Thyroid gland (tissue), 4 donors: ENCODE measurements at regions not wholly inside any gene's neighbourhood (a gene's known extent, or its start where the extent isn't known, plus 50 kb on each side); places are given as distances from the start of the nearest gene placed in this dataset.

ENCODE experiments used
- DNase-seq, 2 donors: peaks; one replicate each; pipeline ENCODE4 v3.0.0-alpha.2; 2019
- H3K27ac ChIP-seq, 3 donors: fragments of 200-600 bp; sonication (generic); 1 replicate in 2 of 3; 2 replicates in 1 of 3; pipeline ENCODE4 v1.5.1; 2016 to 2019; ENCODE audit warnings: mild to moderate bottlenecking in 1 of 3, moderate library complexity in 1 of 3
- H3K27me3 ChIP-seq: fragments of 200-600 bp; sonication (generic); one replicate; pipeline ENCODE4 v1.5.1; 2019
- H3K36me3 ChIP-seq, 2 donors: fragments of 200-600 bp; sonication (generic); one replicate each; pipeline ENCODE4 v1.5.1; 2016 to 2019
- H3K4me1 ChIP-seq, 2 donors: fragments of 200-600 bp; sonication (generic); one replicate each; pipeline ENCODE4 v1.5.1; 2017 to 2019
- H3K4me3 ChIP-seq, 3 donors: fragments of 200-600 bp; sonication (generic); replicated peaks in 1 of 3; 1 replicate in 2 of 3; 2 replicates in 1 of 3; pipeline ENCODE4 v1.5.1; 2016; ENCODE audit warnings: mild to moderate bottlenecking in 1 of 3
- H3K9me3 ChIP-seq: fragments of 200-600 bp; sonication (generic); one replicate; pipeline ENCODE4 v1.5.1; 2017
- POLR2A ChIP-seq, 2 donors: fragments of 450-650 bp; IDR thresholded peaks; one replicate each; pipeline ENCODE4 v1.6.1; 2017; ENCODE audit warnings: antibody characterized with exemption in 2 of 2, mild to moderate bottlenecking in 2 of 2, moderate library complexity in 1 of 2
- WGBS, 2 donors: methylation state at CpG; one replicate each; pipeline ENCODE4 v1.1.5; 2017; 5-methylcytosine and 5-hydroxymethylcytosine counted together
- intact Hi-C: fragments of 100-400 bp; cut with DNase I; formaldehyde crosslinking; loops from one replicate; pipeline ENCODE4 v1.15.1; 2023
- TF ChIP-seq, protein P1 (sequence below), 6 experiments: fragments of 200-600 bp in 3 of 6; fragments of 450-650 bp in 3 of 6; sonication (generic) in 3 of 6; IDR thresholded peaks; one replicate each; pipeline ENCODE4 v1.5.1; 2016 to 2019; ENCODE audit warnings: antibody characterized with exemption in 6 of 6, mild to moderate bottlenecking in 2 of 6, inconsistent platforms in 1 of 6, moderate library complexity in 1 of 6

DNA sequence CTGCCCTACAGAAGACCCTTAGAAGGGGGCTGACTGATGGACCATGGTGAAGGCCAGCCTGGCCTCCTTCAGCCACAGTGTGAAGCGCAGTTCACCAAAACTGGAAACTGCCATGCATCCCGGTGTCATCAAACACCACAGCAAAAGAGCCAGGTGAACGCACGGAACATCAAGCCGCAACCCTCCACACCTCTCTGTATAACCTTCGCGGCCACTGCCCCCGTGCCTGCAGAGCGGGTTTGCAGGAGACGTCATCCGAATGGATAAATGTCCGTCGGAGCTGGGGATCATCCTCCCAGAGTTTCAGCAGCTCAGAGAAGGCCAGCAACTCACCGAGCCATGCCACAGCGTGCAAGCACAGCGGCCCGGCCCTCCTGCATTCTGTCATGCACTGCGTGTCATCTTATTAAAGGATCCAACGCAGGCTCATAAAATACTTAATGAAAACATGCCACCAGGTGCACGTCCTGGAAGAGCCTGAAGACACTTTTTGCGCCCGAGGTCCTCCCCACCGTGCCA is 309.9 kb downstream of the BRD1 start:
- Histone ChIP-seq H3K4me3 (no peak overlapping the region), H3K27me3 (no peaks in the 10 kb centered on the region), H3K27ac (no peak overlapping the region), H3K36me3 (no peaks in the 10 kb centered on the region), H3K4me1 (no peaks in the 10 kb centered on the region), H3K9me3 (no peaks in the 10 kb centered on the region)
- WGBS, 2 donors, result 84 to 88% methylated on average over 22 to 23 of the region's 23 CpGs
- DNase-seq, result no peak
- TF ChIP-seq, protein P1, sequence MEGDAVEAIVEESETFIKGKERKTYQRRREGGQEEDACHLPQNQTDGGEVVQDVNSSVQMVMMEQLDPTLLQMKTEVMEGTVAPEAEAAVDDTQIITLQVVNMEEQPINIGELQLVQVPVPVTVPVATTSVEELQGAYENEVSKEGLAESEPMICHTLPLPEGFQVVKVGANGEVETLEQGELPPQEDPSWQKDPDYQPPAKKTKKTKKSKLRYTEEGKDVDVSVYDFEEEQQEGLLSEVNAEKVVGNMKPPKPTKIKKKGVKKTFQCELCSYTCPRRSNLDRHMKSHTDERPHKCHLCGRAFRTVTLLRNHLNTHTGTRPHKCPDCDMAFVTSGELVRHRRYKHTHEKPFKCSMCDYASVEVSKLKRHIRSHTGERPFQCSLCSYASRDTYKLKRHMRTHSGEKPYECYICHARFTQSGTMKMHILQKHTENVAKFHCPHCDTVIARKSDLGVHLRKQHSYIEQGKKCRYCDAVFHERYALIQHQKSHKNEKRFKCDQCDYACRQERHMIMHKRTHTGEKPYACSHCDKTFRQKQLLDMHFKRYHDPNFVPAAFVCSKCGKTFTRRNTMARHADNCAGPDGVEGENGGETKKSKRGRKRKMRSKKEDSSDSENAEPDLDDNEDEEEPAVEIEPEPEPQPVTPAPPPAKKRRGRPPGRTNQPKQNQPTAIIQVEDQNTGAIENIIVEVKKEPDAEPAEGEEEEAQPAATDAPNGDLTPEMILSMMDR (IDR thresholded peaks at IDR 0.05), result no peak
- TF ChIP-seq POLR2A (IDR thresholded peaks at IDR 0.05), result no peak
- intact Hi-C loops, result no loop called here

DNA sequence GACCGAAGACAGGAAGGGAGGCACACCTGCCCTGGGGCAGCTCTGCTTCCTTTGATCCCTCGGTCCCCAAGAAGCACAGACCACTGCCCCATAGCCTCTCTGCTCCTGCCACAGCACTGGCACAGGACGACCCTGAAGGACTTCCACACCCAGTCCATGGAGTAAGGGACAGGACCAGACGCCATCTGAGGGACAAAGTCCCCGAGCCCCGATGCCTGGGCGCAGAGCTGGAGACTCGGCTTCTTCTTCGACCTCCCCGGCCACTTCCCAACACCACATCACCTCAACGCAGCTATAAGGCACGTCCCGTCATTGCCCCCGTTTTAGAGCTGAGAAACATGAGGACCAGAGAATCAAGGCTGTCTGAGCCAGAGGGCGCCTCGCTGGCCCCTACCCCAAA is 310.5 kb downstream of the BRD1 start:
- no peaks in the 10 kb centered on the region for H3K4me1 ChIP-seq
- 92 to 97% methylated on average over 14 to 16 of the region's 16 CpGs for WGBS, 2 donors
- no peak overlapping the region for H3K4me3 ChIP-seq
- H3K36me3 ChIP-seq, result no peaks in the 10 kb centered on the region
- H3K27ac ChIP-seq, result no peak overlapping the region
- H3K9me3 ChIP-seq, result no peaks in the 10 kb centered on the region
- TF ChIP-seq, protein P1 (IDR thresholded peaks at IDR 0.05), result no peak
- no peak for TF ChIP-seq POLR2A (IDR thresholded peaks at IDR 0.05)
- DNase-seq, result no peak
- intact Hi-C loops, result no loop called here
- no peaks in the 10 kb centered on the region for H3K27me3 ChIP-seq

GRCh38 chr22:49515475-49515874 is 312.2 kb downstream of the BRD1 start:
- intact Hi-C loops, result no loop called here
- no peak for DNase-seq
- WGBS, 2 donors, result 78 to 86% methylated on average over 11 of the region's 11 CpGs
- Histone ChIP-seq H3K4me3 (no peak overlapping the region), H3K4me1 (no peaks in the 10 kb centered on the region), H3K9me3 (no peaks in the 10 kb centered on the region), H3K27ac (no peak overlapping the region), H3K36me3 (no peaks in the 10 kb centered on the region), H3K27me3 (no peaks in the 10 kb centered on the region)
- TF ChIP-seq, protein P1 (IDR thresholded peaks at IDR 0.05), result no peak
- no peak for TF ChIP-seq POLR2A (IDR thresholded peaks at IDR 0.05)

GRCh38 chr22:49514641-49515040 is 313.0 kb downstream of the BRD1 start:
- no peak for TF ChIP-seq POLR2A (IDR thresholded peaks at IDR 0.05)
- TF ChIP-seq, protein P1 (IDR thresholded peaks at IDR 0.05), result no peak
- Histone ChIP-seq H3K27me3 (no peaks in the 10 kb centered on the region), H3K4me1 (no peaks in the 10 kb centered on the region), H3K36me3 (no peaks in the 10 kb centered on the region), H3K9me3 (no peaks in the 10 kb centered on the region), H3K4me3 (no peak overlapping the region), H3K27ac (no peak overlapping the region)
- intact Hi-C loops, result no loop called here
- no peak for DNase-seq
- WGBS, 2 donors, result 43 to 50% methylated on average over 10 of the region's 10 CpGs

GRCh38 chr22:49514211-49514610 is 313.5 kb downstream of the BRD1 start:
- 77 to 81% methylated on average over 11 of the region's 11 CpGs for WGBS, 2 donors
- intact Hi-C loops, result no loop called here
- DNase-seq, result no peak

More at GRCh38 chr22:49514211-49514610, 313.5 kb downstream of the BRD1 start:
- TF ChIP-seq, protein P1 (IDR thresholded peaks at IDR 0.05), result no peak
- TF ChIP-seq POLR2A (IDR thresholded peaks at IDR 0.05), result no peak
- Histone ChIP-seq H3K9me3 (no peaks in the 10 kb centered on the region), H3K4me3 (no peak overlapping the region), H3K4me1 (no peaks in the 10 kb centered on the region), H3K27ac (no peak overlapping the region), H3K27me3 (no peaks in the 10 kb centered on the region), H3K36me3 (no peaks in the 10 kb centered on the region)
